Fibroblast of mammary gland (primary cell): ENCODE measurements at regions not wholly inside any gene's neighbourhood (a gene's known extent, or its start where the extent isn't known, plus 50 kb on each side); places are given as distances from the start of the nearest gene placed in this dataset.

Experiments used
- DNase-seq: peaks from one replicate; pipeline ENCODE4 v3.0.0-alpha.2; 2010; ENCODE audit warnings: low read depth
- H3K4me3 ChIP-seq: 2 replicates; pipeline ENCODE4 v1.5.1; 2011; ENCODE audit warnings: low read depth, mild to moderate bottlenecking, low read length, moderate library complexity; ENCODE audit not compliant: control insufficient read depth
- CTCF ChIP-seq: conservative IDR thresholded peaks from 2 replicates; pipeline ENCODE4 v1.5.1; 2011; ENCODE audit warnings: low read depth, low read length, inconsistent platforms; ENCODE audit not compliant: control insufficient read depth, insufficient read depth

- H3K4me3 ChIP-seq: no peak overlapping the region
- TF ChIP-seq CTCF: no peak
- no peak for DNase-seq
Observed at GRCh38 chr5:143742951-143743350, 69.0 kb upstream of the HMHB1 start.

DNA sequence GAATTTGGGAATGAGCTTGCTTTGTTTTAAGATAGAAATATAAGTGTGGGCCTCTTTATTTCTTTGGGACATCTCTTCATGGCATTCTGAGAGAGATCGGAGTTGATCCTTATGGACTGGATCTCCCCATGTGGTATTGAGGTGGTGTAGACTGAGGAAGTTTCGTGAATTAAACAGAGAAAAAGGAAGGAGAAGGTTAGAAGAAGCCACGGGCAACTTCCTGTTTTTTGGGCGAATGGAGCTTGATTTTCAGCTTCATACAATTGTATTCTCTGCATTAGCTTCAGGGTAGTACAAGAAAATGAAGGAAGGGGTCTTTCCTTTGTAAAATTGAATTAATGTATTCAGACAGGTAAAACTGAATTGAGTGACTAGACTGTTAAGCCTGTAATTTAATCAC lies 70.5 kb upstream of the HMHB1 start:
- no peak for DNase-seq
- TF ChIP-seq CTCF: no peak
- H3K4me3 ChIP-seq: no peak overlapping the region

DNA sequence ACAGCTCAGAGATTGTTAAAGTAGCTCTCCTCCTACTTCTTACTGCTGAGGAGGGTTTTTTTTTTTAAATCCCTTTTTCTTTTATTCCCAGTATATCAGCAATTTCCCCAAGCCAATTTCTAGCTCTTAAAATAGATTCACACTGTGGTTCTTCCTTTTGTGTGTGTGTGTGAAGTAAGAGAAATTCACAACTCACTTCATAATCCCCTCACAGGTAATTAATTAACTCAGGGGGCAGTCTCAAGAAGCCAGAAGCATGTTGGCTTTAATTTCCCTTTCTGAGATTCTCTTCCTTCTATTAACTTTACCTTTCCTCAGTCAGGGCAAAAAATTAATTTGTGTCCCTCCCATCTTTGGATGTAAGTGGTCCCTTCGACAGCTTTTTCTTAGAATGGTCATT lies 71.0 kb upstream of the HMHB1 start:
- TF ChIP-seq CTCF: no peak
- H3K4me3 ChIP-seq: no peak overlapping the region
- DNase-seq: no peak

- no peak for DNase-seq
- TF ChIP-seq CTCF: no peak
- H3K4me3 ChIP-seq: no peak overlapping the region
Observed at GRCh38 chr5:143739746-143740145, 72.2 kb upstream of the HMHB1 start.

DNA sequence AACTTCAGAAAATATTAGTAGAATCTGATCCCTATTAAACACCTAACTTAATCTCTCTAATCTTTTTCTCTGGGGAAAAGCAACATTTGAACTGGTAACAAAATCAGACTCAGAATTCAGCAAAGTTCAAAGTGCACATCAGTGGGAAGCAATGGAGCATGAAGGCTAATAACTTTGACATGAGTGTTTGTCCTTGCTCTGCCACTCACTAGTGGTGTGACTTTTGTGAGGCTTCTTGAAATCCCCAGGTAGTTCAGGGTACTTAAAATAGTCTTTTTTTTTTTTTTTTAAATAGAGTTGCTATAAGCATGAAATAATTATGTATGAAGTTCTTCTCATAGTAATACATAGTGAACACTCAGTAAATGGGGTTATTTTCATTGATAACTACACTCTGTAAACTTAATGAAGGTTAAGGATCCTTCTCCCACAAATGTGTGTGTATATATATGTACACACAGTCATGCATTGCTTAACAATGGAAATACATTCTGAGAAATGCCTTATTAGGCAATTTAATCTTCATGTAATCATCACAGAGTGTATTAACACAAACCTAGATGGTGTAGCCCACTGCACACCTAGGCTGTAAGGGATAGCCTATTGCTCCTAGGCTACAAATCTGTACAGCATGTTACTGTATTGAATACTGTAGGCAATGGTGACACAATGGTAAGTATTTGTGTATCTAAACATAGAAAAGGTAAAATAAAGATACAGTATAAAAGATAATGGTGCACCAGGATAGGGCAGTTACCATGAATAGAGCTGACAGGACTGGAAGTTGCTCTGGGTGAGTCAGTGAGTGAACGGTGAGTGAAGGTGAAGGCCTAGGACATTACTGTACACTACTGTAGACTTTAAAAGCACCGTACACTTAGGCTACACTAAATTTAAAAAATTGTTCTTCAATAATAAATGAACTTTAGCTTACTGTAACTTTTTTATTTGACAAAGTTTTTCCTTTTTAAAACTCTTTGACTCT lies 73.3 kb upstream of the HMHB1 start:
- H3K4me3 ChIP-seq: no peak overlapping the region
- DNase-seq: no peak
- TF ChIP-seq CTCF: no peak

GRCh38 chr5:143737062-143737461 lies 74.9 kb upstream of the HMHB1 start:
- DNase-seq: no peak
- H3K4me3 ChIP-seq: no peak overlapping the region
- TF ChIP-seq CTCF: no peak
